Esophagus muscularis mucosa (tissue), 4 donors: ENCODE measurements at regions not wholly inside any gene's neighbourhood (a gene's known extent, or its start where the extent isn't known, plus 50 kb on each side); places are given as distances from the start of the nearest gene placed in this dataset.

Source experiments
- DNase-seq: peaks from one replicate; pipeline ENCODE4 v3.0.0-alpha.2; 2017; ENCODE audit errors: extremely low spot score
- H3K27ac ChIP-seq, 4 donors: fragments of 200-600 bp; sonication (generic); replicated peaks in 1 of 4; 1 replicate in 3 of 4; 2 replicates in 1 of 4; pipeline ENCODE4 v1.5.1; 2016 to 2019; ENCODE audit warnings: mild to moderate bottlenecking in 1 of 4
- H3K27me3 ChIP-seq, 4 donors: fragments of 200-600 bp; sonication (generic); one replicate each; pipeline versions ENCODE4 v1.5.1 to v1.6.0; 2016 to 2019
- H3K36me3 ChIP-seq, 4 donors: fragments of 200-600 bp; sonication (generic); one replicate each; pipeline ENCODE4 v1.5.1; 2016 to 2019
- H3K4me1 ChIP-seq, 4 donors: fragments of 200-600 bp; sonication (generic); one replicate each; pipeline ENCODE4 v1.5.1; 2016 to 2019
- H3K4me3 ChIP-seq, 4 donors: fragments of 200-600 bp; sonication (generic); 1 replicate in 2 of 4; 2 replicates in 2 of 4; pipeline ENCODE4 v1.5.1; 2016 to 2019; ENCODE audit warnings: mild to moderate bottlenecking in 4 of 4, moderate library complexity in 1 of 4
- H3K9me3 ChIP-seq, 4 donors: fragments of 200-600 bp; sonication (generic); 1 replicate in 3 of 4; 2 replicates in 1 of 4; pipeline ENCODE4 v1.5.1; 2016 to 2019
- EP300 ChIP-seq: sonication (generic); formaldehyde crosslinking; IDR thresholded peaks from one replicate; pipeline ENCODE4 v1.6.1; 2017; ENCODE audit warnings: antibody characterized with exemption
- POLR2A ChIP-seq: fragments of 450-650 bp; IDR thresholded peaks from one replicate; pipeline ENCODE4 v1.6.1; 2017; ENCODE audit warnings: antibody characterized with exemption, moderate library complexity, mild to moderate bottlenecking, low read depth
- POLR2AphosphoS5 ChIP-seq, 2 donors: sonication (generic); formaldehyde crosslinking; IDR thresholded peaks; one replicate each; pipeline ENCODE4 v1.6.1; 2017; ENCODE audit warnings: antibody characterized with exemption in 2 of 2
- WGBS: methylation state at CpG from one replicate; pipeline ENCODE4 v1.1.5; 2018; 5-methylcytosine and 5-hydroxymethylcytosine counted together
- intact Hi-C: fragments of 100-400 bp; cut with DNase I; formaldehyde crosslinking; loops from one replicate; pipeline ENCODE4 v1.15.1; 2023
- TF ChIP-seq, protein P1 (sequence below), 3 experiments: fragments of 200-600 bp in 2 of 3; fragments of 450-650 bp in 1 of 3; sonication (generic) in 2 of 3; IDR thresholded peaks; one replicate each; pipeline ENCODE4 v1.5.1; 2017 to 2019; ENCODE audit warnings: antibody characterized with exemption in 3 of 3, mild to moderate bottlenecking in 2 of 3, moderate library complexity in 1 of 3

DNA sequence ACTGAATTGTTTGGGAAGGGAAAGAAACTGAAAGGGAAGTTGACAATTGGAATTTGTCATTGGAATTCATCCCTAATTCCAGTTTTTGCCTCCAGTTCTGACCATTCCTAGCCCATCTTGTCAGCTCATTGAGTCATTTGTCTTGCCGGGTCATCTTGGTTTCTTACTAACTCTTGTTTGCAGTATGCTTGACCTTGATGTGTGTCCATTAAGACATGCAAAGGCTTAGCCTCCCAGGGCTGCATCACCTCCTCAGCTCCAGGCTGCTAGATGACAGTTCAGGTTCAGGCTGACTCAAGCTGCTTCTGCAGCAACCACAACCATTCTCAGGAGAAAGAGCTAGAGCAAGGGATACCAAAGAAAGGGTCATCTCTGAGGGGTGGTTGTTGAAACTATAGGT lies 151.3 kb upstream of the PTGFR start:
- no peaks in the 10 kb centered on the region for H3K4me1 ChIP-seq
- TF ChIP-seq POLR2A, result no peak
- no peak for TF ChIP-seq EP300
- TF ChIP-seq, protein P1, sequence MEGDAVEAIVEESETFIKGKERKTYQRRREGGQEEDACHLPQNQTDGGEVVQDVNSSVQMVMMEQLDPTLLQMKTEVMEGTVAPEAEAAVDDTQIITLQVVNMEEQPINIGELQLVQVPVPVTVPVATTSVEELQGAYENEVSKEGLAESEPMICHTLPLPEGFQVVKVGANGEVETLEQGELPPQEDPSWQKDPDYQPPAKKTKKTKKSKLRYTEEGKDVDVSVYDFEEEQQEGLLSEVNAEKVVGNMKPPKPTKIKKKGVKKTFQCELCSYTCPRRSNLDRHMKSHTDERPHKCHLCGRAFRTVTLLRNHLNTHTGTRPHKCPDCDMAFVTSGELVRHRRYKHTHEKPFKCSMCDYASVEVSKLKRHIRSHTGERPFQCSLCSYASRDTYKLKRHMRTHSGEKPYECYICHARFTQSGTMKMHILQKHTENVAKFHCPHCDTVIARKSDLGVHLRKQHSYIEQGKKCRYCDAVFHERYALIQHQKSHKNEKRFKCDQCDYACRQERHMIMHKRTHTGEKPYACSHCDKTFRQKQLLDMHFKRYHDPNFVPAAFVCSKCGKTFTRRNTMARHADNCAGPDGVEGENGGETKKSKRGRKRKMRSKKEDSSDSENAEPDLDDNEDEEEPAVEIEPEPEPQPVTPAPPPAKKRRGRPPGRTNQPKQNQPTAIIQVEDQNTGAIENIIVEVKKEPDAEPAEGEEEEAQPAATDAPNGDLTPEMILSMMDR (IDR thresholded peaks at IDR 0.05), result no peak
- no peak for TF ChIP-seq POLR2AphosphoS5 (IDR thresholded peaks at IDR 0.05)
- no peak overlapping the region for H3K27ac ChIP-seq
- no peaks in the 10 kb centered on the region for H3K9me3 ChIP-seq
- WGBS, result 81% methylated on average over 1 of the region's 1 CpG
- DNase-seq, result no peak
- H3K4me3 ChIP-seq, result no peak overlapping the region
- H3K36me3 ChIP-seq, result no peaks in the 10 kb centered on the region
- intact Hi-C loops, result no loop called here
- H3K27me3 ChIP-seq, result no peaks in the 10 kb centered on the region

- TF ChIP-seq POLR2A (no peak), EP300 (no peak), POLR2AphosphoS5 (IDR thresholded peaks at IDR 0.05) (no peak)
- TF ChIP-seq, protein P1 (IDR thresholded peaks at IDR 0.05), result no peak
- Histone ChIP-seq H3K27me3 (no peaks in the 10 kb centered on the region), H3K27ac (no peak overlapping the region), H3K4me1 (no peaks in the 10 kb centered on the region), H3K9me3 (no peaks in the 10 kb centered on the region), H3K4me3 (no peak overlapping the region), H3K36me3 (no peaks in the 10 kb centered on the region)
- intact Hi-C loops, result no loop called here
- no peak for DNase-seq
These were observed 150.8 kb upstream of the PTGFR start for GRCh38 chr1:78340006-78340405.

GRCh38 chr1:78348496-78349284 lies 142.1 kb upstream of the PTGFR start:
- H3K27me3 ChIP-seq, result no peaks in the 10 kb centered on the region
- H3K4me1 ChIP-seq, result no peaks in the 10 kb centered on the region
- H3K4me3 ChIP-seq, result no peak overlapping the region
- H3K36me3 ChIP-seq, result no peaks in the 10 kb centered on the region
- no peak overlapping the region for H3K27ac ChIP-seq
- intact Hi-C loops, result no loop called here
- H3K9me3 ChIP-seq, result no peaks in the 10 kb centered on the region
- no peak for TF ChIP-seq POLR2A
- no peak for TF ChIP-seq POLR2AphosphoS5 (IDR thresholded peaks at IDR 0.05)
- TF ChIP-seq, protein P1 (IDR thresholded peaks at IDR 0.05), result no peak
- TF ChIP-seq EP300, result no peak
- DNase-seq, result no peak

- DNase-seq, result no peak
- Histone ChIP-seq H3K4me3 (no peak overlapping the region), H3K36me3 (no peaks in the 10 kb centered on the region), H3K9me3 (no peaks in the 10 kb centered on the region), H3K27me3 (no peaks in the 10 kb centered on the region), H3K4me1 (peaks cover 0 to 7% (median 0%) of the 10 kb centered on the region in 4 donors), H3K27ac (no peak overlapping the region)
- TF ChIP-seq POLR2AphosphoS5 (IDR thresholded peaks at IDR 0.05) (no peak), EP300 (no peak), POLR2A (no peak)
- TF ChIP-seq, protein P1 (IDR thresholded peaks at IDR 0.05), result no peak
- WGBS, result 85% methylated on average over 2 of the region's 2 CpGs
- intact Hi-C loops, result no loop called here
These were observed 139.1 kb upstream of the PTGFR start for GRCh38 chr1:78351551-78352216.
